Smooth muscle cell (in vitro differentiated cells): ENCODE measurements at regions not wholly inside any gene's neighbourhood (a gene's known extent, or its start where the extent isn't known, plus 50 kb on each side); places are given as distances from the start of the nearest gene placed in this dataset.

Experiments
- DNase-seq: peaks from one replicate; lab custom pipeline; 2025; ENCODE audit not compliant: unreplicated experiment; lab: John Stamatoyannopoulos, UW
- H2AFZ ChIP-seq: fragments of 200-600 bp; sonication (generic); 2 replicates; pipeline ENCODE4 v1.6.0; 2016; ENCODE audit warnings: antibody characterized with exemption, low read depth, mild to moderate bottlenecking
- H3F3A ChIP-seq: fragments of 200-600 bp; sonication (generic); 2 replicates; pipeline ENCODE4 v1.6.0; 2017; ENCODE audit warnings: antibody characterized with exemption, low read depth
- H3K27ac ChIP-seq: fragments of 200-600 bp; sonication (generic); 2 replicates; pipeline ENCODE4 v1.5.1; 2016; ENCODE audit warnings: low read depth, mild to moderate bottlenecking
- H3K27me3 ChIP-seq: fragments of 200-600 bp; sonication (generic); 2 replicates; pipeline ENCODE4 v1.6.1; 2016; ENCODE audit warnings: low read depth, mild to moderate bottlenecking
- H3K36me3 ChIP-seq: fragments of 200-600 bp; sonication (generic); 2 replicates; pipeline ENCODE4 v1.5.1; 2016; ENCODE audit warnings: low read depth
- H3K4me1 ChIP-seq: fragments of 200-600 bp; sonication (generic); 2 replicates; pipeline ENCODE4 v1.5.1; 2016; ENCODE audit warnings: low read depth
- H3K4me2 ChIP-seq: fragments of 200-600 bp; sonication (generic); 2 replicates; pipeline ENCODE4 v1.6.0; 2016; ENCODE audit warnings: mild to moderate bottlenecking
- H3K4me3 ChIP-seq: fragments of 200-600 bp; sonication (generic); 2 replicates; pipeline ENCODE4 v1.5.1; 2016; ENCODE audit warnings: mild to moderate bottlenecking
- H3K79me2 ChIP-seq: fragments of 200-600 bp; sonication (generic); 2 replicates; pipeline ENCODE4 v1.6.0; 2016; ENCODE audit warnings: low read depth, mild to moderate bottlenecking
- H3K9ac ChIP-seq: fragments of 200-600 bp; sonication (generic); 2 replicates; pipeline ENCODE4 v1.6.0; 2016; ENCODE audit warnings: low read depth
- H3K9me3 ChIP-seq: fragments of 200-600 bp; sonication (generic); replicated peaks from 2 replicates; pipeline ENCODE4 v1.5.1; 2016; ENCODE audit warnings: low read depth
- H4K20me1 ChIP-seq: fragments of 200-600 bp; sonication (generic); 2 replicates; pipeline ENCODE4 v1.6.0; 2016; ENCODE audit warnings: low read depth
- CTCF ChIP-seq: fragments of 200-600 bp; sonication (generic); IDR thresholded peaks from 2 replicates; pipeline ENCODE4 v1.5.1; 2017; ENCODE audit warnings: borderline replicate concordance, mild to moderate bottlenecking, antibody characterized with exemption; ENCODE audit not compliant: insufficient read depth, poor library complexity, severe bottlenecking
- WGBS: methylation state at CpG from one replicate; pipeline ENCODE4 v1.1.7; 2016; ENCODE audit warnings: low lambda C conversion rate; 5-methylcytosine and 5-hydroxymethylcytosine counted together

GRCh38 chr2:39860538-39860937 lies 81.5 kb upstream of the THUMPD2 start:
- Histone ChIP-seq H3K27ac (no peak overlapping the region), H3K9ac (no peak overlapping the region), H3K27me3 (no peaks in the 10 kb centered on the region), H3K4me3 (no peak overlapping the region), H3K79me2 (no peaks in the 10 kb centered on the region), H2AFZ (no peak overlapping the region), H3F3A (no peaks in the 10 kb centered on the region), H3K36me3 (no peaks in the 10 kb centered on the region), H3K4me1 (no peaks in the 10 kb centered on the region), H3K4me2 (no peak overlapping the region), H3K9me3 (no peaks in the 10 kb centered on the region), H4K20me1 (no peaks in the 10 kb centered on the region)
- DNase-seq, result no peak
- WGBS, result 82% methylated on average over 3 of the region's 3 CpGs
- TF ChIP-seq CTCF, result no peak

DNA sequence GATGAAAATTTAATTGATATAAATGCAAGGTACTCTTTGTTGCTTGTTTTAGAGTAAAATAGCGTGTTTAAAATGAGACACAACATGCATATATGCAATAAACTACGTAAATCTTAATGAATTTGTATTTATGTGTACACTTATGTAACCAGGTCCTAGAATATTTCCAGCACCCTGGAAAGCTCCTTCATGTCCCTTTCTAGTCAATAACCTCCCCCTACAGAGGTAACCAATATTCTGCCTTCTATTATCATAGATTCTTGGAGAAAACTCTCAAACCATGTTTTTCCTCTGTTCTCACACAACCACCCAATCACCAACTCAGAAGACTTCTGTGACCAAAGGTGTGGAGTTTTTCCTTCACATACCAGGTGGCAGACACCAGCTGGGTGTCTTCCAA lies 79.6 kb upstream of the THUMPD2 start:
- Histone ChIP-seq H3K27me3 (no peaks in the 10 kb centered on the region), H3K4me2 (no peak overlapping the region), H4K20me1 (no peaks in the 10 kb centered on the region), H3K27ac (no peak overlapping the region), H3K79me2 (no peaks in the 10 kb centered on the region), H3K9ac (no peak overlapping the region), H3F3A (no peaks in the 10 kb centered on the region), H2AFZ (no peak overlapping the region), H3K4me3 (no peak overlapping the region), H3K9me3 (no peaks in the 10 kb centered on the region), H3K4me1 (no peaks in the 10 kb centered on the region), H3K36me3 (no peaks in the 10 kb centered on the region)
- TF ChIP-seq CTCF, result no peak
- WGBS, result 74% methylated on average over 2 of the region's 2 CpGs
- no peak for DNase-seq

- whole genome bisulfite sequencing, result 85% methylated on average over 3 of the region's 3 CpGs
- no peak for DNase-seq
- Histone ChIP-seq H3K36me3 (no peaks in the 10 kb centered on the region), H3K4me2 (no peak overlapping the region), H3K9ac (no peak overlapping the region), H3K27ac (peak overlapping the region; percentile 14), H2AFZ (no peak overlapping the region), H4K20me1 (no peaks in the 10 kb centered on the region), H3K4me3 (no peak overlapping the region), H3F3A (peaks cover 12% of the 10 kb centered on the region), H3K4me1 (peaks cover 16% of the 10 kb centered on the region), H3K27me3 (no peaks in the 10 kb centered on the region), H3K79me2 (no peaks in the 10 kb centered on the region), H3K9me3 (no peaks in the 10 kb centered on the region)
- TF ChIP-seq CTCF, result no peak
Observed at GRCh38 chr2:39855856-39856255, 76.8 kb upstream of the THUMPD2 start.

GRCh38 chr2:39854771-39855170 lies 75.7 kb upstream of the THUMPD2 start:
- H4K20me1 ChIP-seq, result no peaks in the 10 kb centered on the region
- H2AFZ ChIP-seq, result no peak overlapping the region
- H3K27me3 ChIP-seq, result no peaks in the 10 kb centered on the region
- H3K4me3 ChIP-seq, result no peak overlapping the region
- H3K36me3 ChIP-seq, result no peaks in the 10 kb centered on the region
- peaks cover 15% of the 10 kb centered on the region for H3F3A ChIP-seq
- DNase-seq, result no peak
- no peak overlapping the region for H3K9ac ChIP-seq
- peaks cover 20% of the 10 kb centered on the region for H3K4me1 ChIP-seq
- TF ChIP-seq CTCF, result no peak
- no peak overlapping the region for H3K4me2 ChIP-seq
- no peaks in the 10 kb centered on the region for H3K9me3 ChIP-seq
- 91% methylated on average over 5 of the region's 5 CpGs for WGBS
- H3K79me2 ChIP-seq, result no peaks in the 10 kb centered on the region
- no peak overlapping the region for H3K27ac ChIP-seq
